ENCODE measurements at regions not wholly inside any gene's neighbourhood (a gene's known extent, or its start where the extent isn't known, plus 50 kb on each side); places are given as distances from the start of the nearest gene placed in this dataset.
"Not testable (repeated sequence)": the region's sequence is repeated elsewhere in the genome, so short reads cannot be mapped to it uniquely, and the experiment has no call there.

- BruUV-seq (replicated peaks); H3K4me1 ChIP-seq; H3K4me1 Mint-ChIP-seq (ENCODE audit: low read depth, unreplicated experiment); H3K9me3 ChIP-seq; POLR2A ChIA-PET; H3K27me3 ChIP-seq (replicated peaks; ENCODE audit: control insufficient read depth, insufficient read depth, low read length); H3K4me3 Mint-ChIP-seq (ENCODE audit: unreplicated experiment); H3K9me3 Mint-ChIP-seq (ENCODE audit: unreplicated experiment); intact Hi-C loops (cut with micrococcal nuclease; ENCODE audit: unreplicated experiment); H3K27ac Mint-ChIP-seq (ENCODE audit: unreplicated experiment); H3K36me3 Mint-ChIP-seq (ENCODE audit: insufficient read depth, unreplicated experiment); H3K36me3 ChIP-seq (ENCODE audit: control insufficient read depth, insufficient read depth, low read length); CTCF ChIA-PET; H3K4me3 ChIP-seq (ENCODE audit: low read depth, low read length): not testable (repeated sequence)
- peaks cover 11% of the 10 kb centered on the region for H3K27me3 Mint-ChIP-seq (ENCODE audit: insufficient read depth, unreplicated experiment)
- TF ChIP-seq CTCF (IDR thresholded peaks at IDR 0.05; ENCODE audit: insufficient read depth in 1 of 2, low read depth in 1 of 2, low read length in 1 of 2, severe bottlenecking in 1 of 2, unreplicated experiment in 1 of 2): peak in 1 of 2 experiments; percentile 20
- DNase-seq: peak in 1 of 2 experiments; percentile 20
Observed at GRCh38 chr14:106674509-106675125, 1148.2 kb downstream of the TMEM121 start.

GRCh38 chr14:106675716-106676115, 1149.3 kb downstream of the TMEM121 start:
- not testable (repeated sequence) for H3K9me3 Mint-ChIP-seq (ENCODE audit: unreplicated experiment)

GRCh38 chr14:106679776-106680175, 1153.4 kb downstream of the TMEM121 start:
- peaks cover 5% of the 10 kb centered on the region for H3K27me3 Mint-ChIP-seq (ENCODE audit: insufficient read depth, unreplicated experiment)
- Histone ChIP-seq H3K36me3 (ENCODE audit: control insufficient read depth, insufficient read depth, low read length) (no peaks in the 10 kb centered on the region), H3K4me3 (ENCODE audit: low read depth, low read length) (no peak overlapping the region), H3K9me3 (no peaks in the 10 kb centered on the region), H3K27me3 (replicated peaks; ENCODE audit: control insufficient read depth, insufficient read depth, low read length) (no peaks in the 10 kb centered on the region), H3K4me1 (no peaks in the 10 kb centered on the region)
- DNase-seq: no peak
- TF ChIP-seq CTCF (IDR thresholded peaks at IDR 0.05; ENCODE audit: insufficient read depth in 1 of 2, low read depth in 1 of 2, low read length in 1 of 2, severe bottlenecking in 1 of 2, unreplicated experiment in 1 of 2): no peak
- H3K9me3 Mint-ChIP-seq (ENCODE audit: unreplicated experiment): no peaks in the 10 kb centered on the region
- ChIA-PET CTCF (no interaction called here), POLR2A (no interaction called here)
- H3K27ac Mint-ChIP-seq (ENCODE audit: unreplicated experiment): no peak overlapping the region
- BruUV-seq (replicated peaks): no TSS peak
- H3K4me1 Mint-ChIP-seq (ENCODE audit: low read depth, unreplicated experiment): no peaks in the 10 kb centered on the region
- intact Hi-C loops (cut with micrococcal nuclease; ENCODE audit: unreplicated experiment): no loop called here
- H3K36me3 Mint-ChIP-seq (ENCODE audit: insufficient read depth, unreplicated experiment): no peaks in the 10 kb centered on the region
- H3K4me3 Mint-ChIP-seq (ENCODE audit: unreplicated experiment): no peak overlapping the region

More at GRCh38 chr14:106675716-106676115, 1149.3 kb downstream of the TMEM121 start:
- H3K4me1 ChIP-seq; intact Hi-C loops (cut with micrococcal nuclease; ENCODE audit: unreplicated experiment); H3K27ac Mint-ChIP-seq (ENCODE audit: unreplicated experiment); POLR2A ChIA-PET; H3K4me1 Mint-ChIP-seq (ENCODE audit: low read depth, unreplicated experiment); DNase-seq; CTCF ChIA-PET; H3K9me3 ChIP-seq; BruUV-seq (replicated peaks); H3K27me3 ChIP-seq (replicated peaks; ENCODE audit: control insufficient read depth, insufficient read depth, low read length); H3K36me3 ChIP-seq (ENCODE audit: control insufficient read depth, insufficient read depth, low read length); H3K4me3 Mint-ChIP-seq (ENCODE audit: unreplicated experiment); H3K4me3 ChIP-seq (ENCODE audit: low read depth, low read length); H3K36me3 Mint-ChIP-seq (ENCODE audit: insufficient read depth, unreplicated experiment): not testable (repeated sequence)
- H3K27me3 Mint-ChIP-seq (ENCODE audit: insufficient read depth, unreplicated experiment): peaks cover 11% of the 10 kb centered on the region

- POLR2A ChIA-PET: no interaction called here
- H3K4me3 Mint-ChIP-seq (ENCODE audit: unreplicated experiment): no peak overlapping the region
- H3K27ac Mint-ChIP-seq (ENCODE audit: unreplicated experiment): no peak overlapping the region
- BruUV-seq (replicated peaks): no TSS peak
- CTCF ChIA-PET: no interaction called here
- Histone ChIP-seq H3K4me3 (ENCODE audit: low read depth, low read length) (no peak overlapping the region), H3K27me3 (replicated peaks; ENCODE audit: control insufficient read depth, insufficient read depth, low read length) (no peaks in the 10 kb centered on the region), H3K4me1 (no peaks in the 10 kb centered on the region), H3K36me3 (ENCODE audit: control insufficient read depth, insufficient read depth, low read length) (no peaks in the 10 kb centered on the region), H3K9me3 (no peaks in the 10 kb centered on the region)
- no peaks in the 10 kb centered on the region for H3K4me1 Mint-ChIP-seq (ENCODE audit: low read depth, unreplicated experiment)
- H3K36me3 Mint-ChIP-seq (ENCODE audit: insufficient read depth, unreplicated experiment): no peaks in the 10 kb centered on the region
- DNase-seq: no peak
- intact Hi-C loops (cut with micrococcal nuclease; ENCODE audit: unreplicated experiment): no loop called here
- TF ChIP-seq CTCF (IDR thresholded peaks at IDR 0.05; ENCODE audit: insufficient read depth in 1 of 2, low read depth in 1 of 2, low read length in 1 of 2, severe bottlenecking in 1 of 2, unreplicated experiment in 1 of 2): no peak
- H3K27me3 Mint-ChIP-seq (ENCODE audit: insufficient read depth, unreplicated experiment): peaks cover 5% of the 10 kb centered on the region
- H3K9me3 Mint-ChIP-seq (ENCODE audit: unreplicated experiment): no peaks in the 10 kb centered on the region
Observed at GRCh38 chr14:106681161-106681560, 1154.8 kb downstream of the TMEM121 start.
